ENCODE measurements at regions not wholly inside any gene's neighbourhood (a gene's known extent, or its start where the extent isn't known, plus 50 kb on each side); places are given as distances from the start of the nearest gene placed in this dataset.

DNA sequence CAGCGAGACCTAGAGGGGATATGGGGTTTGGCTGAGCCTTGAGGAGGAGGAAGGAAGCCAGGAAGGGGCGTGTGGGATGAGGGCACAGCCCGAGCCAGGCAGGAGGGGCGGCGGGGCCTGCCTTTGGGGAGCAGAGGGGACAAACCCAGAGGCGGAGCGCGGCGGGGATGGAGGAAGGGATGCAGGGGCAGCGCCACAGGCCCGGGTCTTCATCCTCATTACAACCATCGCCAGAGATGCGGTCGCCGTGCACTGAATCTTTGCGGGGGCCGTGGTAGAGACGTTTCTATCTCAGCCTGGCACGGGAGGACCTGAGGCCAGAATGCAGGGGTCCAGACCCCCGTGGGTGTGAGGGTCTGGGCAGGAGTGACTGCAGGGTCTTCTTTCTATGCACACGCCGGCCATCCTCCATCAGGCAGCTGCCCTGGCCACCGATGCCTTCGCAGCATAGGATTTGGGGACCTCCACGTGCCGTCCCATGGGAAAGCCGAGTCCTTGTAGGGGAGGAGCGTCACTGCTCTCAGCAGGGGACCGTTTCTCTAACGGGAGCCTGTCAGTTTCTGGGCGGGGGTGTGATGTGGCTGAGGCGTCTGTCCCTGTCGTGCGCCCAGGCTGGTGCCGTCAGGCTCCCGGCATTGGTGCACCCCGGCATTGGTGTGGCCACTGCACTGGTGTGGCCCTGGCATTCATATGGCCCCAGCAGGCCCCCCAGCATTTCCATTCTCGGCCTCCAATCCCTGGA lies 1267.9 kb downstream of the BRD1 start:
- DNase-seq (ENCODE audit: low read depth in 2 of 3, low spot score in 2 of 3) = no peak

- no peak for DNase-seq (ENCODE audit: low read depth in 2 of 3, low spot score in 2 of 3)
Observed at GRCh38 chr22:48558606-48559402, 1268.9 kb downstream of the BRD1 start.

DNA sequence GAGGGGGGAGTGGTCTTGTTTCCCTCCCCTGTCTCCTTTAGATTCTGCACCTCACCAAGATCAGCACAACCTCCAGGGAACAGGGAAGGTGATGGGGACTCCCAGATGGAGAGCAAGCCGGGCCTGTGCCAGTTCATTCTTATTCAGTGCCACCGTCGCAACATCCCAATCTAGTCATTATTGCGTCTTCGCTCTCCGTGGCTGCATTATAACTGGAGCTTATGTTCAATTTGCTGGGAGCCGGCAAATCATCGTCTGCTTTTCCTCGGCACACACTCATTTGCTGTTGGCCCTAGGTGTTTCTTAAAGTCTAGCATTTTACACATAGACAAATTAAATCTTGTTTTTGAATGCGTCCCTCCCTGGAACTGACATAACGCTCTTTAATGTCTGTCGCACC lies 1269.7 kb downstream of the BRD1 start:
- DNase-seq (ENCODE audit: low read depth in 2 of 3, low spot score in 2 of 3) = no peak

- no peak for DNase-seq (ENCODE audit: low read depth in 2 of 3, low spot score in 2 of 3)
Observed at GRCh38 chr22:48557473-48557872, 1270.2 kb downstream of the BRD1 start.

GRCh38 chr22:48556751-48557150 lies 1270.9 kb downstream of the BRD1 start:
- DNase-seq (ENCODE audit: low read depth in 2 of 3, low spot score in 2 of 3) = no peak

- no peak for DNase-seq (ENCODE audit: low read depth in 2 of 3, low spot score in 2 of 3)
Observed at GRCh38 chr22:48556222-48556621, 1271.5 kb downstream of the BRD1 start.

DNA sequence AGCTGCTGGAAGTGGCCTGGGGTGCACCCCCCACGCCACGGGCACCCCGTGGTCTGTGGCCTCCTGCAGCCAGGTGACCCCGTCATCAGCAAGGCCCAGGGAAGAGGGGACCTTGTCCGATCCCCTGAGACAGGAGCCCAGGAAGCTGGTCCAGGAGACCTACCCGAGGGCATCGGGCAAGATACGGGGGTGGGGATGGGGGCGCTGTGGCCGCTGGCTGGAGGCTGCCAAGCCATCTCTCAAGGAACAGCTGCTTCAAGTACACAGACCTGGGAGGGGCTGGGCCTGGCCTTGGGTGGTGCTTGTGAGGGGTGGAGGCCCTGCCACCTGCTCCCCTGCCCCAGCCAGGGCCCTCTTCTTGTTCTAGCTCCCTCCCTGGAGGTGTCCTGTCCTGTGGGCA lies 1272.1 kb downstream of the BRD1 start:
- no peak for DNase-seq (ENCODE audit: low read depth in 2 of 3, low spot score in 2 of 3)

DNA sequence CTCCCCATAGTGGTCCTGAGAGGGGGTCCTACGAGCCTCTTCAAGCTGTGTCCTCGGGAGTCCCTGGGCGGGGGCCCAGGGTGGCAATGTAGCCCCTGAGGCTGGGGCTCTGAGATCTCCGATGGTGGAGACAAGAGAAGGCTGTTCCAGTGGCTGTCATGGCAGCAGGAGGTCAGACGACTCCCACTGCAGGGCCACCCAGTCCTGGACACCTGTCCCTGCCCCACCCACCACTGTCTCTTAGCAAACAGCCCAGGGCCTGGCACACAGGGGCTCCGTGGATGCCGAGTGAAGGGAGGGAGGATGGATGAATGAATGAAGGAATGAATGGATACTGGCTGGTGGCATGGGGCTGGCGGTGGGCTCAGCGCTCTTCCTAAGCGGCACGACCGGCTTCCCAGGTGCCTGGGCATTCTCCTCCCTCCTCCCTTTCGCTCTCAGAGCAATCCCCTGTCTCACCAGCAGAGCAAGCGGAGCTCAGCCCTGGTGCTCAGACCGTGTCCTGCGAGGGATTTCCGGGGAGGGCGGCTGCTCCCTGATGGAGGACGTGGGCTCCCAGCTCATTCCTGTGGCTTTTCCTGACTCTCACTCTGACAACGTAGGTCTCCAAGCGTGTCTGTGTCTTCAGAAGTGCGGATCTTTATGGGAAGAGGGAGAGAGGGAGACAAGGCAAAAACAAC lies 1272.6 kb downstream of the BRD1 start:
- no peak for DNase-seq (ENCODE audit: low read depth in 2 of 3, low spot score in 2 of 3)

GRCh38 chr22:48553694-48554308 lies 1273.9 kb downstream of the BRD1 start:
- no peak for DNase-seq (ENCODE audit: low read depth in 2 of 3, low spot score in 2 of 3)

DNA sequence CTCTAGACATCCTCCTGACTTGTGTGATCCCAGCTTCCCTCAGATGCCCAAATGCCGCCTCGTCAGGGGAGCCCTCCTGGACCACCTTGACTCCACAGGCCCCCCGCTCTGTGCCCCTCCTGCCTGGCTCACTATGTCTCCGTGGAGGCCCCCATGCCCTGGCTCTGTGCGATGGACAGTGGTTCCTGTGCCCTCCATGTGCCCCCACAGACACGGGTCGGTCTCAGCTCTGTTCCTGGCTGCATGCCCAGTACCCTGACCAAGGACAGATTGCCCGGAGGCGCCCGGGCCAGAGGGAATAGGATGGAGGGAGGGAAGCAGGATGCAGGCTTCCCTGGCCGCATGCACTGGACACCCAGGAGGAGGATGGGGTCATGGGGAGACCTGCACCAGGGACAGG lies 1274.6 kb downstream of the BRD1 start:
- no peak for DNase-seq (ENCODE audit: low read depth in 2 of 3, low spot score in 2 of 3)

DNA sequence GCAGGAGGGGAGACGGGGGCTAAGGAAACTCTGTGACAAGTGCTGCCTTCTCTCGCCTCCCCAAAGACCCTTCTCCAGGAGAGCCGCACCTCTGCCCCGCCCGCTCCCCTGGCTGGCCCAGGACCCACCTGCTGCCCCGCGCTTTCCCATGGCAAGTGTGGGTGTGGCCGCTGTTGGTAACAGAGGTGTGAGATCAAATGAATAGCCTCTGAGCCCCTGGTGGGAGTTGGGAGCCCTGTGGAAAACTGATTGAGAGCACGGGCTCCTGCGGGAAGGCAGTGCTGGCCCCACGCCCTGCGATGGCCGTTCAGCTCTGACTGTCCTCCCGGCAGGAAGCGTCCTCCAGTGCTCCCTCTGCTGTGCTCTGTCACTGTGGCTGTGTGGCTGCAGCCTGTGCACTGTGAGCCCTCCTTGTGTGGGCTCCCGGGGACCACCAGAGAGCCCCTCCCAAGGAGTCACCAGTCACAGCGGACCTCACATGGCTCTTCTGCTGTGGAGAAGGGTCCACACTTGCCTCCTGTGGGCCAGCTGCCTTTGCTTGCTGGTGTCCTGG lies 1275.9 kb downstream of the BRD1 start:
- DNase-seq (ENCODE audit: low read depth in 2 of 3, low spot score in 2 of 3) = no peak

GRCh38 chr22:48551061-48551460 lies 1276.6 kb downstream of the BRD1 start:
- no peak for DNase-seq (ENCODE audit: low read depth in 2 of 3, low spot score in 2 of 3)

DNA sequence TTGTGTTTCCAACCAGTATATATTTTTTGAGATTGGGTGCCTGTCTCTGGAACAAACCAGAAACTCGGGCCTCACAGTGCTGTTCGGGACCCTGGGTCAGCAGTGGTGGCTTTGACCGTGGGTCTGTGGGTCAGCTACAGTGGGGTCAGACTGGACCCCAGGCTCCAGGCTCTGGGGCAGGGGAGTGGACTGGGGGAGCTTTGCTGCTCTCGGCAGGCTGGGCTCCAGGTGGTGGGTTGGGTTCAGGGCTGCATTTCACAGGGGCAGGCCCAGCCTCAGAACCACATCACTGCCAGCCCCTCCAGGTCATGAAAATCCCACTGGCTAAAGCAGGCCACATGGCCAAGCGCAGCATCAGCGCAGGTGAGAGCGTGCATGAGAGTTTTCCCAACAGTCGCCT lies 1279.3 kb downstream of the BRD1 start:
- DNase-seq (ENCODE audit: low read depth in 2 of 3, low spot score in 2 of 3) = no peak

DNA sequence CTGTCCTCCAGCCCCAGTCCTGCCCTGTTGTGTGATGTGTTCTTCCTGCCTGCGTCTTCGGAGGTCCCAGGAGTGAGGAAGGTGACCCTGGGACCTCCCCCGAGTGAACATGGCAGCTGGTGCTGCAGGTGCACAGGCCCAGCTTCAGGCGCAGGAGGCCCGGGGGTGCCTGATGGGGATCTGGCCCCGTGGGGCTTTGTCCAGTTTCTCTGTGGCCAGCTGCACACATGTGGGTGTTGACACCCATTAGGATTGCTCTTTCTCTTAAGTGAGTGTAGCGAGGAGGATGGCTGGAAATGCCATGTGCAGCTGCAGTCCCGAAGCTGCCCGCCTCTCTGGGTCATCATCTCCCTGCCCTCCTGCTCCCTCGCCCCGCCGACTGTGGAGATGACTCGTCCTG lies 1279.7 kb downstream of the BRD1 start:
- no peak for DNase-seq (ENCODE audit: low read depth in 2 of 3, low spot score in 2 of 3)

- DNase-seq (ENCODE audit: low read depth in 2 of 3, low spot score in 2 of 3) = no peak
Observed at GRCh38 chr22:48546653-48547424, 1280.8 kb downstream of the BRD1 start.

DNA sequence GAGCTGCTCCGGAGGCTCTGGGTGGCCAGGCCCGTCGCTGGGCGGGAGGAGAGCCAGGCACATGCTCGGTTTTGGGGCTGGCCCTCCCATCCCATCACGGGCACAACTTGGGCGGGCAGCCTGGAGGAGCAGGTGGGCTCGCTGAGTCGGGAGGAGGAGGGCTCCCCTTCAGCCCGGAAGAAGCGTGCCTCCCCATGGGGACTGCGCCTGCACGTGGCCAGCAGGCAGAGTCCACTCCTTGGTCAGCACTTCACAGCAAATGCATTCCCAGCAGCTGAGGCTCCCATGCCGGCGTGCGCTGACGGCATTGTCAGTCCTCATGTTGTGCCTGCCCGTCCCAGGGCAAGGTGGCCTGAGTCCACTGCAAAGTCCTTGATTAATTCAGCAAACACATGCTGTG lies 1281.7 kb downstream of the BRD1 start:
- no peak for DNase-seq (ENCODE audit: low read depth in 2 of 3, low spot score in 2 of 3)

- no peak for DNase-seq (ENCODE audit: low read depth in 2 of 3, low spot score in 2 of 3)
Observed at GRCh38 chr22:48541401-48542098, 1286.1 kb downstream of the BRD1 start.

DNA sequence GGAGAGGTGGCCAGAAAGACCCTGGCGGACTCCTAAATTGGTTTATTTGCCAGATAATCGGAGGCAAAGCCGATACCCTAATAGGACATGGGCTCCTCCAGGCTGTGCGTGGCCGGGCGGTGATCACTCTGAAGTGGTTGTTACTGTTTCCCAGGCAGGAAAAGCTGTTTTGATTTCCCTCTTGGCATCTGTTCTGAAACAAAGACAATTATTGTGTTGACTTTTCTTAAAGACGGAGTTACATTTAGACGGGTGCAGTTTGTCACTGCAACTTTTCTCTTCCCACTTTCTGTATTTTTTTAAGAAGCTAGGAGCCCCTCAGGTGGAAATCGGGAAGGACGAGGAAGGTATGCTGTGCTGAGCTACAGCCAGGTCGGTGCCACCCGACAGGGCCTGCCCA lies 1288.4 kb downstream of the BRD1 start:
- DNase-seq (ENCODE audit: low read depth in 2 of 3, low spot score in 2 of 3) = no peak

DNA sequence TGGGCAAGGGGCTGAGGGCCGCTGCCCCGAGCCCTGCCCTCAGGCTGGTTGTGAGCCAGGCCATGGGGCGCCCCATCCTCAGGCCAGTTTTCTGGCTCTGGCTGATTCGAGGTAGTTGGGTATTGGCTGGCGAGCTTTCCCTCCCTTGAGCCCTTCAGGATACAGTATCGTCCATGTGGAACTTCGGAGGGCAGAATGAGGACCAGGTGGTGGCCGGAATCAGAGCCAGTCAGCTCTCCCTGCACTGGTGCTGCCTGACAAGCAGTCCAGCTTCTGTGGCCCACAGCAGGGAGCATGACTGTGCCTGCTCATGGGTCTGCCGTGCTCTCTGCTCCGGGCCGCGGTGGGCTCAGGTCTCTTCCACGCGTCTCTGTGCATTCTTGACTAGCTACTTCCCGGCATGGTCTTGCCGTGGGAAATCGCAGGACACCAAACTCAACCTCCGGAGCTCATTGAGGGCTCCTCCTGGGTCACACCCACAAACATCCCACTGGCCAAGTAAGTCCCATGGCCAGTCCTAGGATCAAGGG lies 1289.3 kb downstream of the BRD1 start:
- DNase-seq (ENCODE audit: low read depth in 2 of 3, low spot score in 2 of 3) = no peak

DNA sequence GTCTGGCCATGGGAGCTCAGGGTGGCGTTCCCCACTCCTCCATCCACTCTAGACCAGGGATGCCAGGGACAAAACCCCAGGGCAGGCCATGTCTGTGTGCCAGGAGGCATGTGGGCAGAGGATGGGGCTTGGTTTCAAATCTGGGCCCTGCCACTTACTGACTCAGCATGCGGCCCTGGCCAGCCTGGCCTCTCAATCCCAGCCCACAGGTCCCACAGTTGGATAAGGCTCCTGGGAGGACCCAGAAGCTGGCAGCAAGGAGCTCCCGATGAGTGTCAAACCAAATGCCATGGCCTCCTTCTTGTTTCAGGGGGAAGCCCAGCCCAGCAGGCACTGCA lies 1290.4 kb downstream of the BRD1 start:
- DNase-seq (ENCODE audit: low read depth in 2 of 3, low spot score in 2 of 3) = no peak

Data from hematopoietic multipotent progenitor cell (in vitro differentiated cells).